HS-27A (cell line): ENCODE measurements at regions not wholly inside any gene's neighbourhood (a gene's known extent, or its start where the extent isn't known, plus 50 kb on each side); places are given as distances from the start of the nearest gene placed in this dataset.
"Not testable (repeated sequence)": the region's sequence is repeated elsewhere in the genome, so short reads cannot be mapped to it uniquely, and the experiment has no call there.

ENCODE experiments used
- DNase-seq: peaks from one replicate; pipeline ENCODE4 v3.0.0-alpha.2; 2012; ENCODE audit warnings: low read depth, missing footprints

GRCh38 chr1:219433496-219434131 is 179.3 kb downstream of the ZC3H11B start:
- no peak for DNase-seq

DNA sequence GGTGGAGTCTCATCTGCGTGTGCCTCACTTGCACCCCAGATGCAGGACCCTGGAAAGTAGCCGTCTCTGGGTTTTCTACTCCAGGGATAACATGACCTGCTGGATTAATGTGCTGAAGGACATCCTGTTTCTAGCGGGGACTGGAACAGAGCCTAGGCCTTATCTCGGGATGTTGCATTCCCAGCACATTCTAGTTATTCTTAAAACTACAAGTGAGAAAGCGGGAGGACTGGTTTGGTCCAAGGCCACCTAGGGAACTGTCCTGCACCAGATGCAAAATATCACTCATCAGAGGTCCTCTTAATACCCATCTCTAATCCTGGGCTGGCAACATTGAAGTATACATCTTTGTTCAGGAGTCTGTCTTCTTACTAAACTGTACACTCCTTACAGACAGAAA is 179.9 kb downstream of the ZC3H11B start:
- DNase-seq, result no peak

GRCh38 chr1:219432191-219432606 is 180.7 kb downstream of the ZC3H11B start:
- DNase-seq, result no peak

GRCh38 chr1:219430419-219430818 is 182.5 kb downstream of the ZC3H11B start:
- no peak for DNase-seq

- no peak for DNase-seq
Observed at GRCh38 chr1:219428651-219429050, 184.3 kb downstream of the ZC3H11B start.

- DNase-seq, result no peak
Observed at GRCh38 chr1:219427989-219428388, 184.9 kb downstream of the ZC3H11B start.

DNA sequence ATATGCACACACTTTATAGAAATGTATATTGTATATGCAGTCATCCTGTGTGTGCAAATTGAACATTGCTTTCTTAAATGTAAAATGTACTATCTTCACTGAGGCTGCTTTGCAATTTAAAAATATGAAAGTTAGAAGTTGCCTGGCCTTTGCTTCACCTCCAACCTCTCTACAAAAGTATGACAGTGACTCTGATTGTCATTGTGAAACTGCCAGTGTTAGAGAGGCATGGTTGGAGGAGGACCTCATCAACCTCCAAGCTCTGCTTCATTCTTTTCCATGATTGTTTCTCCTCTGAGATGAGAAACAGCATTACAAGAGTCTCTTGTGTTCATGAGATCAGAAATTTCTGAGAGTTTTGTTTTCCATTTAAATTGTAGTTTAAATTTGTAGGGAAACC is 185.5 kb downstream of the ZC3H11B start:
- DNase-seq, result no peak

DNA sequence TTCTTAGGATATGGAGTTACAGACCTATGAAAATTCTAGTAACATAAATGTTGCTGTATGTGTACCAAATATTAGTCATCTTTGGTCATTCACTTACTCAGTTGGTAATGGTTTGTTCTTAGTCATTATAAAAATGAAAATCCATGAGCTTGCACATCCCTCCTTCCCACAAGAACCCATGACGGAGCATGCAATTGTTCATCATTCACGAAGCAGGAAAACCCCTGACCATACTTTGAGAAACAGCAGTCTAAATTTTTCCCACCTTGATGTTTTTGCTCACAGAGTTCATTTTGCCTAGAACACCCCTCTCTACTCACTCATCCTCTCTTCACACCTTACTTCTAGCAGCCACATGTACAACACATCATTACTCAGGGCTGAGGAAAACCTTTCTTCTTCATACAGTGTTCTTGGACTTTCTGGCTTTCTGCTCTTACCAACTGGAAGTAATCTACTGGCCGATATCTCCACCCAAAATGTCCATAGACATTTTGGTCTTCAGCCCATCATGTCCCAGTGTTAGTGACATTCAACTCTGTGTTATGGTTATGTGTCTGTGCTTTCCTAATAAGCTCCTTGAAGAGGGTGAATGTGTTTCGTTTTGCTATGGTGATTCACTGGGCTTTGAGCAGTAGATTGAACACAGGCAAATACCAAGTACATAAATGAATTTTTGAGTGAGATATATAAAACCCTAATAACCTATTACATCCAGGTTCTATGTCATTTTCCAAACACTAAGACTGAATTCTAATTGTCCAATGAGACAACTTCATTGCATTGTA is 189.9 kb downstream of the ZC3H11B start:
- DNase-seq, result no peak

DNA sequence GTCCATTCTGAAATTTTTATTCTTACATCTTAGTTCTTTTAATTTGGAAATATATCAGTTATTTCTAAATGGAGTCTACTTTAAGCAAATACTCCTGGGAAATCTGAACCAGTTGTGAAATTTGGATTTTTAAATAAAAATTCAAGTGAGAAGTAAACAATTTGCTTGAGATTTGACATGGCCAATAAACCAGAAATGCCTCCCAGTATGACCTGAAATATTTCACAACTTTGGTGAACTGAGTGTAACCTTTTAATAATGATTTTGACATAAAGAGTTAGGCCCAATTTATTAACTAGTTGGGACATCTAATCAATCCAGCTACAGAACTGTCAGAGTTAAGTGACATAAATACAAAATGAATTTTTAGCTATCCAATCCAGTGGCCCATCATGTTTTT is 192.0 kb downstream of the ZC3H11B start:
- no peak for DNase-seq

GRCh38 chr1:219419860-219420259 is 193.0 kb downstream of the ZC3H11B start:
- DNase-seq, result no peak

DNA sequence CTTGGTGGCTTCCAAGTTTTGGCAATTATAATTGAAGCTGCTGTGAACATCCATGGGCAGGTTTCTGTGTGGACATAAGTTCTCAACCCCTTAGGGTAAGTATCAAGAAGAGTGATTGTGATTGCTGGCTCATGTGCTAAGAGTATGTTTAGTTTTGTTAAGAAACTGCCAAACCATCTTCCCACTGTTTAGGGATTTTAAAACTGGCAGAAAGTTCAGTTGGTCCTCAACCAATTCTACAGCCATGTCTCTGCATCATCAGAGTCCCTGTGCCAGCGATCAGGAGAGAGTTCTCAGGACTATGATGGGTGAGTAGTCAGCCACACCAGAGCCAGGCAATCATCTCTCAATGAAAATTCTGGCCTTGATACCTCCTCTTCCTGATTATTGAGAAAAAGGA is 193.8 kb downstream of the ZC3H11B start:
- no peak for DNase-seq

DNA sequence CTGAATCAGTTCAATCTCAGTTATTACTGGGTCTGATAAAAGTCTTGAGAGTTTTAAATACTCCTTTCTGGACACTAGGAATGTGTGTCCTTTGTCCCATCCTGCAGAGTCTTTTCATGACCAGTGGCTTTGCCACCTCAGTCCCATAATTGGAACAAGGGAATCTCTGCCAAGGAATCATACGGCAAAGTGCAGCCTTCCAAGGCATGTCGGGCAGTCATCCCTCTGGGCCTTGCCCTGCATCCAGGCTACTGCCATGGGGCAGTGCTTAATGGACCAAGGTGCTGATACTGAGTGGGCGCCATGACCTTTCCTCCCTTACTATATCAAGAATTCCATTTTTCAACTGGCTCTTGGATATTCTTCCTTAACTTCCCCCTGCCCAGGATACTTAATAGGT is 195.3 kb downstream of the ZC3H11B start:
- DNase-seq, result no peak

DNA sequence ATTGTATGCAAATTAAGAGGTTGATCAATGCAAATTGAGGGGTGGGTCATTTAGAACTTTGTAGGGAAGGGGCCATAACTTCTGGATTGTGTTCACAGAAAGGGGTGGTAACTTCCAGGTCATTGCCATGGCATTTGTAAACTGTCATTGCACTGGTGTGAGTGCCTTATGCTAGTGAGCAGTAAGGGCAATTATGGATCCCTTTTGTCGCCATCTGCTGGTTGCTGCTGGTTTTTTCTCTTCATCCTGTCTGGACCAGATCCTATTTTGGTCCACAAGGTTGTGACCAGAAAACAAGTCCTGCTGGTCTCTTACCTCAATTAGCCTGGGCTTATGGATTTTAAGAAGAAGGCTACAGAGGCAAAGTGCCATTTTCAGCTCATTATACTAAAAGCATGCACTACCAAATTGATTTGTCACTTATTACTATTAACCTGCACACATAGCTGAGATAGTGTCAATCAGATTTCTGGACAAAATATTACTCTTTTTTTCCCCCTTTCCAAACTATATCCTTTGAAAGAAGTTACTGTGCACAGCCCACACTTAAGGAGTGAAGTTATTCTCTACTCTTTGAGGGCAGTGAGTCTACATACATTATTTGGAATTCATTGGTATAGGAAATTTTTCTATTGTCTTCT is 196.2 kb downstream of the ZC3H11B start:
- DNase-seq, result peak; percentile 38

GRCh38 chr1:219415915-219416314 is 197.0 kb downstream of the ZC3H11B start:
- no peak for DNase-seq

DNA sequence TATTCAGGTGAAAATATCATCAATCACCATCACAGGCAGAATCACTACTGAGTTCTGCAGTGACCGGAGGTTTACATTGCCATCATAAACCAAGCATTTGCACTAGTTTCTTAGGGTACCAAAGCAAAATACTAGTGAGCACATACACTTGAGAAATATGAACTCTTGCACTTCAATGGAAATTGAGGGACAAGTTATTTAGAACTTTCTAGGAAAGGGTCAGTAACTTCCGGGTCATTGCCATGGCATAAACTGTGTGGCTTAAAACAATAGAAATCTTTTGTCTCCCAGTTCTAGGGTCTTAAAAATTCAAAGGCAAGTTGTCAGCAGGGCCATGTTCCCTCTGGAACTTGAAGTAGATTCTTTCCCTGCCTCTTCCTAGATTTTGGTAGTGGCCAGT is 197.5 kb downstream of the ZC3H11B start:
- DNase-seq, result no peak

- DNase-seq, result no peak
Observed at GRCh38 chr1:219414250-219414649, 198.7 kb downstream of the ZC3H11B start.

- no peak for DNase-seq
Observed at GRCh38 chr1:219413536-219413935, 199.4 kb downstream of the ZC3H11B start.

GRCh38 chr1:219412772-219413171 is 200.1 kb downstream of the ZC3H11B start:
- no peak for DNase-seq

- not testable (repeated sequence) for DNase-seq
Observed at GRCh38 chr1:219410721-219411120, 202.2 kb downstream of the ZC3H11B start.

- no peak for DNase-seq
Observed at GRCh38 chr1:219405531-219406331, 207.2 kb downstream of the ZC3H11B start.

GRCh38 chr1:219404629-219405028 is 208.3 kb downstream of the ZC3H11B start:
- DNase-seq, result no peak

DNA sequence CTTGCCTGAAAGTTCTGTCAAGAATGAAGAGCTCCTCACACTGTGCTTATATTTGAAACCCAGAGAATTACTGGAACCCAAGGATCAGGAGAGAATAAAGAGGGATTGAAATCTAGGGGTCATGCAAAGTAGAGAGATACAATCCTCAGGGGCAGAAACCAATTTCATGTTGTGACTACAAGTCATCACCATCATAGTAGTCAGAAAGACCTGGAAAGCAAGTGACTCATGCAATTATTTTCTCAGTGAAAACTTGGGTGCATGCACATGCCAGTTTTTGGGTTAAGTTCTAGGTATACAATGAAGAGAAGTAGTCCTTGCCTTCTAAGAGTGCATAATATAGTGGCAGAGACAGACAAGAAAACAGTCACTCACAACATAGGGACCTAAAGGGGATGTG is 210.0 kb downstream of the ZC3H11B start:
- DNase-seq, result no peak
